GM12878 (cell line): ENCODE measurements at regions not wholly inside any gene's neighbourhood (a gene's known extent, or its start where the extent isn't known, plus 50 kb on each side); places are given as distances from the start of the nearest gene placed in this dataset.

Experiments used
- BCL11A ChIP-seq: IDR thresholded peaks from 2 replicates; pipeline ENCODE4 v1.6.1; 2011; ENCODE audit warnings: low read depth, low read length
- CUX1 ChIP-seq: IDR thresholded peaks from 2 replicates; pipeline ENCODE4 v1.6.1; 2012; ENCODE audit warnings: improper control_type of control experiment, low read depth, low read length; ENCODE audit not compliant: insufficient replicate concordance
- PBX3 ChIP-seq: IDR thresholded peaks from 2 replicates; pipeline ENCODE4 v1.6.1; 2011; ENCODE audit warnings: mild to moderate bottlenecking, low read depth, low read length, moderate library complexity; ENCODE audit not compliant: insufficient replicate concordance
- RAD51 ChIP-seq: fragments of 450-650 bp; IDR thresholded peaks from 2 replicates; pipeline ENCODE4 v1.6.1; 2016; ENCODE audit warnings: moderate library complexity, mild to moderate bottlenecking, inconsistent platforms
- ZBTB4 ChIP-seq: fragments of 450-650 bp; formaldehyde crosslinking; IDR thresholded peaks from 2 replicates; pipeline ENCODE4 v1.4.0; 2022; ENCODE audit warnings: mild to moderate bottlenecking, moderate library complexity

GRCh38 chr18:60847517-60847916 lies 474.9 kb upstream of the MC4R start (continued):
- TF ChIP-seq PBX3: no peak
- TF ChIP-seq BCL11A: no peak
- TF ChIP-seq RAD51: no peak
- TF ChIP-seq CUX1: no peak
- TF ChIP-seq ZBTB4: no peak
